ENCODE measurements at regions not wholly inside any gene's neighbourhood (a gene's known extent, or its start where the extent isn't known, plus 50 kb on each side); places are given as distances from the start of the nearest gene placed in this dataset.

GRCh38 chr11:92376680-92377079, 152.1 kb downstream of the FAT3 start:
- no peak for DNase-seq (ENCODE audit: low read depth, low spot score)
- no peak overlapping the region for H3K4me3 ChIP-seq (ENCODE audit: low read depth, low read length)
- ChIA-PET CTCF (interaction anchor here (1.7 kb wide), 1 partner anchor 11 kb away, joined by 4 read pairs; no protein-coding TSS in a partner anchor), POLR2A (no interaction called here)
- no peak for TF ChIP-seq CTCF (IDR thresholded peaks at IDR 0.05; ENCODE audit: insufficient read depth, low read length, missing control alignments)

GRCh38 chr11:92380882-92381281, 156.3 kb downstream of the FAT3 start:
- H3K4me3 ChIP-seq (ENCODE audit: low read depth, low read length): no peak overlapping the region
- ChIA-PET POLR2A (interaction anchor here (1.3 kb wide), 1 partner anchor 112 kb away, joined by 3 read pairs; no protein-coding TSS in a partner anchor), CTCF (no interaction called here)
- peak; percentile 42 for DNase-seq (ENCODE audit: low read depth, low spot score)
- TF ChIP-seq CTCF (IDR thresholded peaks at IDR 0.05; ENCODE audit: insufficient read depth, low read length, missing control alignments): no peak

- ChIA-PET POLR2A (no interaction called here), CTCF (interaction anchor here (1.5 kb wide), 1 partner anchor 42 kb away, joined by 4 read pairs; no protein-coding TSS in a partner anchor)
- no peak for DNase-seq (ENCODE audit: low read depth, low spot score)
- no peak overlapping the region for H3K4me3 ChIP-seq (ENCODE audit: low read depth, low read length)
- no peak for TF ChIP-seq CTCF (IDR thresholded peaks at IDR 0.05; ENCODE audit: insufficient read depth, low read length, missing control alignments)
These were observed 157.7 kb downstream of the FAT3 start for GRCh38 chr11:92382311-92382710.

- CTCF ChIA-PET: interaction anchor here (1.5 kb wide), 1 partner anchor 43 kb away, joined by 4 read pairs; no protein-coding TSS in a partner anchor
- POLR2A ChIA-PET: no interaction called here
- DNase-seq (ENCODE audit: low read depth, low spot score): no peak
- TF ChIP-seq CTCF (IDR thresholded peaks at IDR 0.05; ENCODE audit: insufficient read depth, low read length, missing control alignments): no peak
- no peak overlapping the region for H3K4me3 ChIP-seq (ENCODE audit: low read depth, low read length)
These were observed 158.8 kb downstream of the FAT3 start for GRCh38 chr11:92383430-92383829.

GRCh38 chr11:92384358-92384757, 159.7 kb downstream of the FAT3 start:
- ChIA-PET CTCF (interaction anchor here (0.5 to 1.5 kb wide), 3 partner anchors 13 to 17 kb away, joined by 3 read pairs; no protein-coding TSS in a partner anchor), POLR2A (no interaction called here)
- no peak for DNase-seq (ENCODE audit: low read depth, low spot score)
- no peak overlapping the region for H3K4me3 ChIP-seq (ENCODE audit: low read depth, low read length)
- no peak for TF ChIP-seq CTCF (IDR thresholded peaks at IDR 0.05; ENCODE audit: insufficient read depth, low read length, missing control alignments)

- ChIA-PET POLR2A (no interaction called here), CTCF (interaction anchor here (0.5 to 1.5 kb wide), 3 partner anchors 12 to 17 kb away, joined by 3 read pairs; no protein-coding TSS in a partner anchor)
- H3K4me3 ChIP-seq (ENCODE audit: low read depth, low read length): no peak overlapping the region
- no peak for TF ChIP-seq CTCF (IDR thresholded peaks at IDR 0.05; ENCODE audit: insufficient read depth, low read length, missing control alignments)
- DNase-seq (ENCODE audit: low read depth, low spot score): no peak
These were observed 160.2 kb downstream of the FAT3 start for GRCh38 chr11:92384802-92385201.

Data from AG04449 (cell line).